ENCODE measurements at regions not wholly inside any gene's neighbourhood (a gene's known extent, or its start where the extent isn't known, plus 50 kb on each side); places are given as distances from the start of the nearest gene placed in this dataset.

DNA sequence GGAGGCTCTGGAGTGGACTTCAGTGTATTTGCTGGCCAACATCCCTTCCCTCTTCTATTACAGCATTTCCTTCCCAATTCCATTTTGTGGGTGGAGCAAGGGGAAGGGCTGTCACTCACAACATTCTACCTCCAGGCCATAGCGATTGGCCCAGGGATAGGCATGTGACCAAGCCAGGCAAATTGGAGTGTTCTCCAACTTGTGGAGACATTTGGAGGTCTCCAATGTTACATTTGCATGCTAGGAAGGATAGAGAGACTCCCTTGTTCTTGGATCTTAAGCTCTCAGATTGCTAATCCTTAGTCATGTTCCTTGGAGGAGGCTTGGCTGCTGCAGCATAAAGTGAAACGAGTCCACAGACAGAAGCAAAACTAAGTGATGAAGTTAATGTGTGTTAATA lies 95.6 kb upstream of the KIF5B start:
- Histone ChIP-seq H3K4me3 (no peak overlapping the region), H3K36me3 (no peaks in the 10 kb centered on the region), H3K9me3 (replicated peaks) (peaks cover 36% of the 10 kb centered on the region), H3K4me1 (peaks cover 22% of the 10 kb centered on the region), H3K27ac (replicated peaks) (no peak overlapping the region), H3K27me3 (ENCODE audit: low read depth) (no peaks in the 10 kb centered on the region)
- intact Hi-C loops (cut with micrococcal nuclease) = no loop called here
- DNase-seq = no peak
- TF ChIP-seq, protein P1, sequence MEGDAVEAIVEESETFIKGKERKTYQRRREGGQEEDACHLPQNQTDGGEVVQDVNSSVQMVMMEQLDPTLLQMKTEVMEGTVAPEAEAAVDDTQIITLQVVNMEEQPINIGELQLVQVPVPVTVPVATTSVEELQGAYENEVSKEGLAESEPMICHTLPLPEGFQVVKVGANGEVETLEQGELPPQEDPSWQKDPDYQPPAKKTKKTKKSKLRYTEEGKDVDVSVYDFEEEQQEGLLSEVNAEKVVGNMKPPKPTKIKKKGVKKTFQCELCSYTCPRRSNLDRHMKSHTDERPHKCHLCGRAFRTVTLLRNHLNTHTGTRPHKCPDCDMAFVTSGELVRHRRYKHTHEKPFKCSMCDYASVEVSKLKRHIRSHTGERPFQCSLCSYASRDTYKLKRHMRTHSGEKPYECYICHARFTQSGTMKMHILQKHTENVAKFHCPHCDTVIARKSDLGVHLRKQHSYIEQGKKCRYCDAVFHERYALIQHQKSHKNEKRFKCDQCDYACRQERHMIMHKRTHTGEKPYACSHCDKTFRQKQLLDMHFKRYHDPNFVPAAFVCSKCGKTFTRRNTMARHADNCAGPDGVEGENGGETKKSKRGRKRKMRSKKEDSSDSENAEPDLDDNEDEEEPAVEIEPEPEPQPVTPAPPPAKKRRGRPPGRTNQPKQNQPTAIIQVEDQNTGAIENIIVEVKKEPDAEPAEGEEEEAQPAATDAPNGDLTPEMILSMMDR (IDR thresholded peaks at IDR 0.05; ENCODE audit: borderline replicate concordance) = no peak

DNA sequence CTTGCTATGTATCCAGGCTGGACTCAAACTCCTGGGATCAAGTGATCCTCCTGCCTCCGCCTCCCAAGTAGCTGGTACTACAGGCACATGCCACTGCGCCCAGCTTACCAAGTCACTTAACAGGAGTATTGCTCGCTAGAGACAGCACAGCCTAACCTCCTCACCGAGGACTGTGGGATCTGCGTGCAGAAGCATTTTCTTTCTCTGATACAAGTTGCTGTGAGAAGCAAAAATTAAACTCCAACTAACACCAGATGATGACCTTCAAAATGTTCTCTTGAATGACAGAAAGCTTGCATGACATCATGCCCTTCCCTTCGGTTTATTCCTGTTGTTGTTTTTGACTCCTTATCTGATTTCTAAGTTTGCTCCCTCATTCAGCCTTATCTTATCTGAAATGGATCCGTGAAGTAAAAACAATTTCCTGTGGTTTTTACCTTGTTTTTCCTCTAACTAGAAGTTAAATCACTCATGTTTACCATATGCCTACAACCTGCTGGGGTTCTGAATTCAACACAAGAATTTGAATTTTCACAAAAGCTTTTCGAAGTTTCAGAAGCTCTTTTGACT lies 94.4 kb upstream of the KIF5B start:
- no peak for DNase-seq
- peak overlapping the region; percentile 5 for H3K27ac ChIP-seq (replicated peaks)
- H3K4me3 ChIP-seq = no peak overlapping the region
- H3K4me1 ChIP-seq = peaks cover 22% of the 10 kb centered on the region
- H3K9me3 ChIP-seq (replicated peaks) = peaks cover 31% of the 10 kb centered on the region
- no peaks in the 10 kb centered on the region for H3K27me3 ChIP-seq (ENCODE audit: low read depth)
- H3K36me3 ChIP-seq = no peaks in the 10 kb centered on the region
- intact Hi-C loops (cut with micrococcal nuclease) = no loop called here
- TF ChIP-seq, protein P1 (IDR thresholded peaks at IDR 0.05; ENCODE audit: borderline replicate concordance) = no peak

DNA sequence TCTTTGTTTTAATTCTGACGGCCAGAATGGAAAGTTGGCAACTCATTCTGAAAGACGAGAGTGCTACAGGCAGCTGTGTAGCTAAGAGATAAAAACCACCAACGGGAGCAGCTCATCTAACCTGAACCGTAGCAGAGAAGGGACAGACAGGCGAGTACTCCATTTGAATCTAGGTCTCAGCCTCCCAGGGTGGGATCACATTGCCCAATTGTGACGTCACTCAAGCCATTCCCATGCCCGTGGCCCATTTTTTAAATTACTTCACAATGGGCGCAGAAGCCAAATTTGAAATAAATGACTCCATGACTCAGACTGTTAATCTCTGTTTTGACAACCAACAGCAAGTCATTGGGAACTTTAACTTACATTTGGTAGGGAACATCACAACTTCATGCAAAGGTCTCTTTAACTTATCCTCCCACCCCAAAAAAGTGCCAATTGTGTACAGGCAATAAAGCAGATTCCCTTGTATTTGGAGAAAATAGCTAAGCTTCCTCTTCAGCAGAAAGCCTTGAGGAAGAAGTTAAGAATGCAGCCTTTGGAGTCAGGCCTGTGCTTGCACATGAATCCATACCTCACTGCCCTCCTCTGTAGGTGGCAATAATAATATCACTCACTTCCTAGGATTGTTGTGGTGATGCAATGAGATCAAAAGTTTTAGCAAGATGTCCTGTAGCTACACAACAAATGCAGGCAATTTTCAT lies 93.2 kb upstream of the KIF5B start:
- DNase-seq = peak; percentile 56
- peak overlapping the region; percentile 12 for H3K4me3 ChIP-seq
- H3K4me1 ChIP-seq = peaks cover 22% of the 10 kb centered on the region
- H3K27ac ChIP-seq (replicated peaks) = peak overlapping the region; percentile 72
- no peaks in the 10 kb centered on the region for H3K27me3 ChIP-seq (ENCODE audit: low read depth)
- intact Hi-C loops (cut with micrococcal nuclease) = no loop called here
- peaks cover 19% of the 10 kb centered on the region for H3K9me3 ChIP-seq (replicated peaks)
- TF ChIP-seq, protein P1 (IDR thresholded peaks at IDR 0.05; ENCODE audit: borderline replicate concordance) = no peak
- no peaks in the 10 kb centered on the region for H3K36me3 ChIP-seq

DNA sequence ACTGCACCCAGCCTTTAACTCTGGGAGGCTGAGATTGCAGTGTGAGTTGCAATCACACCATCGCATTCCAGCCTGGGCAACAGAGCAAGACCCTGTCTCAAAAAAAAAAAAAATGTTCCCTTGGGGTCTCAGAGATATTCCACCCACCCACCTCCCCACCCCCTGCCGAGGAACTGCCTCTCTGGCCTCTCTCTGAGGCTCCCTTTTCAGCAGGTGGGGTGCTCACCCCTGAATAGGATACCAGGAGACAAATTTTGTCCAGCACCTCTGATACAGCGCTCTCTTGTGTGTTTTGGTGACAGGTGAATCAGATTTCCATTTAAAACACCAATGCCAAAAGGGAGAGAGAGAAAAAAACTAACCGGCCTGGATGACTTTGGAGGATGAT lies 92.6 kb upstream of the KIF5B start:
- no peak for DNase-seq
- TF ChIP-seq, protein P1 (IDR thresholded peaks at IDR 0.05; ENCODE audit: borderline replicate concordance) = no peak
- H3K4me1 ChIP-seq = peaks cover 22% of the 10 kb centered on the region
- intact Hi-C loops (cut with micrococcal nuclease) = no loop called here
- H3K36me3 ChIP-seq = no peaks in the 10 kb centered on the region
- no peaks in the 10 kb centered on the region for H3K27me3 ChIP-seq (ENCODE audit: low read depth)
- peak overlapping the region; percentile 72 for H3K27ac ChIP-seq (replicated peaks)
- H3K4me3 ChIP-seq = peak overlapping the region; percentile 12
- peaks cover 14% of the 10 kb centered on the region for H3K9me3 ChIP-seq (replicated peaks)

DNA sequence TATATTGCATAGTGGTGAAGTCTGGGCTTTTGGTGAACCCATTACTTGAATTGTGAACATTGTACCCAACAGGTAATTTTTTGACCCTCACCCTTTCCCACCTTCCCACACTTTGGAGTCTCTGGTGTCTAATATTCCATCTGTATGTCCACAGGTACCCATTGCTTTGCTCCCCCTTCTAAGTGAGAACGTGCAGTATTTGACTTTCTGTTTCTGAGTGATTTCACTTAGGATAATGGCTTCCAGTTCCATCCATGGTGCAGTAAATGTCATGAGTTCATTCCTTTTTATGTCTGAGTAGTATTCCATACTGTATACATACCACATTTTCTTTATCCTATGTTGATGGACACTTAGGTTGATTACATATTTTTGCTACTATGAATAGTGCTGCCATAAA lies 91.5 kb upstream of the KIF5B start:
- TF ChIP-seq, protein P1 (IDR thresholded peaks at IDR 0.05; ENCODE audit: borderline replicate concordance) = no peak
- peaks cover 22% of the 10 kb centered on the region for H3K4me1 ChIP-seq
- intact Hi-C loops (cut with micrococcal nuclease) = no loop called here
- H3K4me3 ChIP-seq = no peak overlapping the region
- H3K27ac ChIP-seq (replicated peaks) = no peak overlapping the region
- no peak for DNase-seq
- peaks cover 3% of the 10 kb centered on the region for H3K9me3 ChIP-seq (replicated peaks)
- H3K27me3 ChIP-seq (ENCODE audit: low read depth) = no peaks in the 10 kb centered on the region
- no peaks in the 10 kb centered on the region for H3K36me3 ChIP-seq

Measured in left ventricle myocardium inferior (tissue), 1 donor.